Stimulated activated CD8-positive, alpha-beta memory T cell treated with anti-CD3 and anti-CD28 coated beads, Interleukin-4, amount 100 ng/mL, for 4 hours (primary cell): ENCODE measurements at regions not wholly inside any gene's neighbourhood (a gene's known extent, or its start where the extent isn't known, plus 50 kb on each side); places are given as distances from the start of the nearest gene placed in this dataset.
"Not testable (repeated sequence)": the region's sequence is repeated elsewhere in the genome, so short reads cannot be mapped to it uniquely, and the experiment has no call there.

Source experiments
- DNase-seq, 2 donors: peaks; one replicate each; pipeline ENCODE4 v3.0.0-alpha.2; 2020; ENCODE audit warnings: low read depth in 2 of 2, low spot score in 1 of 2

GRCh38 chr2:239729681-239730566 lies 295.2 kb downstream of the NDUFA10 start:
- DNase-seq = no peak

- DNase-seq = no peak
Measured at GRCh38 chr2:239729151-239729550, 296.0 kb downstream of the NDUFA10 start.

GRCh38 chr2:239728751-239729150 lies 296.4 kb downstream of the NDUFA10 start:
- DNase-seq = no peak

- no peak for DNase-seq
Measured at GRCh38 chr2:239727776-239728600, 297.2 kb downstream of the NDUFA10 start.

GRCh38 chr2:239727182-239727775 lies 297.9 kb downstream of the NDUFA10 start:
- DNase-seq = no peak

- no peak for DNase-seq
Measured at GRCh38 chr2:239726631-239727181, 298.4 kb downstream of the NDUFA10 start.

- DNase-seq = no peak
Measured at GRCh38 chr2:239726091-239726591, 299.0 kb downstream of the NDUFA10 start.

GRCh38 chr2:239725551-239725890 lies 299.6 kb downstream of the NDUFA10 start:
- no peak for DNase-seq

- no peak for DNase-seq
Measured at GRCh38 chr2:239724851-239725550, 300.1 kb downstream of the NDUFA10 start.

GRCh38 chr2:239724194-239724849 lies 300.8 kb downstream of the NDUFA10 start:
- no peak for DNase-seq

GRCh38 chr2:239723486-239724193 lies 301.5 kb downstream of the NDUFA10 start:
- DNase-seq = no peak

- DNase-seq = no peak
Measured at GRCh38 chr2:239722760-239723470, 302.2 kb downstream of the NDUFA10 start.

GRCh38 chr2:239721991-239722759 lies 303.0 kb downstream of the NDUFA10 start:
- no peak for DNase-seq

- DNase-seq = no peak
Measured at GRCh38 chr2:239721531-239721930, 303.6 kb downstream of the NDUFA10 start.

- DNase-seq = no peak
Measured at GRCh38 chr2:239720361-239721360, 304.5 kb downstream of the NDUFA10 start.

GRCh38 chr2:239719791-239720360 lies 305.3 kb downstream of the NDUFA10 start:
- no peak for DNase-seq

- not testable (repeated sequence) for DNase-seq
Measured at GRCh38 chr2:239718991-239719390, 306.2 kb downstream of the NDUFA10 start.
